IMR-90 (cell line): ENCODE measurements at regions not wholly inside any gene's neighbourhood (a gene's known extent, or its start where the extent isn't known, plus 50 kb on each side); places are given as distances from the start of the nearest gene placed in this dataset.

ENCODE experiments used
- ATAC-seq: fragments of 200-7000 bp; cut with Tn5 transposase; 2 replicates; pipeline ENCODE4 v1.9.1; 2020; ENCODE audit warnings: low read depth, mild to moderate bottlenecking, moderate library complexity
- BruUV-seq: library from RNA; stranded (reverse); fragments of 400-500 nt; replicated peaks from 2 replicates; lab custom pipeline; 2021; lab: Mats Ljungman, UMichigan
- CTCF ChIA-PET: fragments of 300-600 bp; formaldehyde crosslinking; extraction: SDS; loops from one replicate; lab custom pipeline; 2021; ENCODE audit warnings: antibody characterized with exemption; lab: Yijun Ruan, JAX
- POLR2A ChIA-PET: fragments of 300-600 bp; sonication (Branson Sonifier 250); formaldehyde crosslinking; loops from one replicate; lab custom pipeline; 2022; ENCODE audit warnings: antibody characterized with exemption; ENCODE audit not compliant: unreplicated experiment; lab: Charles Lee
- DNase-seq: peaks from one replicate; pipeline ENCODE4 v3.0.0; 2013
- H2AFZ ChIP-seq: replicated peaks from 2 replicates; pipeline ENCODE3; 2013; ENCODE audit warnings: low read length, mild to moderate bottlenecking; ENCODE audit not compliant: poor library complexity
- H2AK5ac ChIP-seq: 2 replicates; pipeline ENCODE4 v1.6.1; 2013; ENCODE audit warnings: low read depth, low read length, inconsistent platforms
- H2AK9ac ChIP-seq: replicated peaks from 2 replicates; pipeline ENCODE3; 2013; ENCODE audit warnings: mild to moderate bottlenecking, low read depth, low read length, moderate library complexity; ENCODE audit not compliant: poor library complexity
- H2BK120ac ChIP-seq: 2 replicates; pipeline ENCODE4 v1.6.1; 2013; ENCODE audit warnings: low read depth, low read length, inconsistent platforms
- H2BK15ac ChIP-seq: 3 replicates; pipeline ENCODE4 v1.6.1; 2013; ENCODE audit warnings: low read depth, low read length, inconsistent platforms
- H2BK20ac ChIP-seq: 2 replicates; pipeline ENCODE4 v1.6.1; 2013; ENCODE audit warnings: low read depth, mild to moderate bottlenecking, inconsistent platforms, low read length, moderate library complexity
- H2BK5ac ChIP-seq: 2 replicates; pipeline ENCODE4 v1.6.1; 2013; ENCODE audit warnings: mild to moderate bottlenecking, low read depth, low read length, inconsistent platforms; ENCODE audit not compliant: poor library complexity, severe bottlenecking
- H3K14ac ChIP-seq: replicated peaks from 2 replicates; pipeline ENCODE4 v1.6.1; 2013; ENCODE audit warnings: low read depth, low read length, inconsistent platforms
- H3K18ac ChIP-seq: 2 replicates; pipeline ENCODE4 v1.6.1; 2013; ENCODE audit warnings: low read depth, low read length, control low read depth
- H3K23ac ChIP-seq: 2 replicates; pipeline ENCODE4 v1.6.1; 2013; ENCODE audit warnings: low read depth, low read length, inconsistent platforms
- H3K27ac ChIP-seq: 2 replicates; pipeline ENCODE4 v1.5.1; 2013; ENCODE audit warnings: mild to moderate bottlenecking, control low read depth, low read length; ENCODE audit not compliant: insufficient read depth
- H3K27me3 ChIP-seq: 2 replicates; pipeline ENCODE4 v1.6.1; 2013; ENCODE audit warnings: low read length; ENCODE audit not compliant: control insufficient read depth, insufficient read depth
- H3K36me3 ChIP-seq: 2 replicates; pipeline ENCODE4 v1.6.1; 2013; ENCODE audit warnings: low read length, mixed read lengths; ENCODE audit not compliant: control insufficient read depth, insufficient read depth
- H3K4ac ChIP-seq: 2 replicates; pipeline ENCODE4 v1.6.1; 2013; ENCODE audit warnings: low read depth, low read length, inconsistent platforms
- H3K4me1 ChIP-seq: 2 replicates; pipeline ENCODE4 v1.6.1; 2013; ENCODE audit warnings: low read length, mixed read lengths; ENCODE audit not compliant: control insufficient read depth, insufficient read depth
- H3K4me2 ChIP-seq: 2 replicates; pipeline ENCODE4 v1.6.1; 2013; ENCODE audit warnings: low read depth, mild to moderate bottlenecking, control low read depth, low read length, moderate library complexity
- H3K4me3 ChIP-seq: 2 replicates; pipeline ENCODE4 v1.5.1; 2013; ENCODE audit warnings: low read depth, mild to moderate bottlenecking, control low read depth, low read length, moderate library complexity; ENCODE audit not compliant: insufficient read depth
- H3K56ac ChIP-seq: 2 replicates; pipeline ENCODE4 v1.6.1; 2013; ENCODE audit warnings: low read length, inconsistent platforms; ENCODE audit not compliant: insufficient read depth; ENCODE audit errors: extremely low read depth
- H3K79me1 ChIP-seq, 2 experiments: 2 replicates each; pipeline ENCODE4 v1.6.1; 2013; ENCODE audit warnings: low read length in 2 of 2, inconsistent platforms in 1 of 2, low read depth in 1 of 2
- H3K9ac ChIP-seq: 2 replicates; pipeline ENCODE4 v1.6.1; 2013; ENCODE audit warnings: low read depth, low read length, control low read depth
- H3K9me1 ChIP-seq: 2 replicates; pipeline ENCODE4 v1.6.1; 2013; ENCODE audit warnings: low read length, inconsistent platforms; ENCODE audit not compliant: insufficient read depth
- H3K9me3 ChIP-seq: 2 replicates; pipeline ENCODE4 v1.6.1; 2013; ENCODE audit warnings: low read length; ENCODE audit not compliant: control insufficient read depth, insufficient read depth
- H4K20me1 ChIP-seq: 2 replicates; pipeline ENCODE4 v1.6.1; 2013; ENCODE audit warnings: low read length, inconsistent platforms; ENCODE audit not compliant: insufficient read depth
- H4K5ac ChIP-seq: 2 replicates; pipeline ENCODE4 v1.6.1; 2013; ENCODE audit warnings: mild to moderate bottlenecking, low read depth, low read length, control low read depth
- H4K8ac ChIP-seq, 2 experiments: 2 replicates each; pipeline ENCODE4 v1.6.1; 2013; ENCODE audit warnings: low read depth in 2 of 2, low read length in 2 of 2, control low read depth in 1 of 2, inconsistent platforms in 1 of 2
- H4K91ac ChIP-seq: 2 replicates; pipeline ENCODE4 v1.6.1; 2013; ENCODE audit warnings: low read depth, low read length, inconsistent platforms; ENCODE audit not compliant: insufficient read depth
- CEBPB ChIP-seq: IDR thresholded peaks from 2 replicates; pipeline ENCODE4 v1.6.1; 2012; ENCODE audit warnings: low read depth, low read length, improper control_type of control experiment
- CHD1 ChIP-seq: IDR thresholded peaks from 2 replicates; pipeline ENCODE4 v1.6.1; 2012; ENCODE audit warnings: low read depth, low read length, improper control_type of control experiment
- FOS ChIP-seq: fragments of 150-350 bp; IDR thresholded peaks from 2 replicates; pipeline ENCODE4 v1.6.1; 2016; ENCODE audit warnings: low read depth, low read length
- MAFK ChIP-seq: IDR thresholded peaks from 2 replicates; pipeline ENCODE4 v1.6.1; 2012; ENCODE audit warnings: low read depth, low read length, improper control_type of control experiment
- MAZ ChIP-seq: IDR thresholded peaks from 2 replicates; pipeline ENCODE4 v1.6.1; 2012; ENCODE audit warnings: low read depth, mild to moderate bottlenecking, low read length, improper control_type of control experiment, moderate library complexity, borderline replicate concordance
- MXI1 ChIP-seq: IDR thresholded peaks from 2 replicates; pipeline ENCODE4 v1.6.1; 2012; ENCODE audit warnings: low read depth, mild to moderate bottlenecking, low read length, moderate library complexity, borderline replicate concordance
- NFE2L2 ChIP-seq: fragments of 150-350 bp; IDR thresholded peaks from 2 replicates; pipeline ENCODE4 v1.6.1; 2016; ENCODE audit warnings: low read depth, mild to moderate bottlenecking, low read length
- POLR2A ChIP-seq: IDR thresholded peaks from 2 replicates; pipeline ENCODE4 v1.6.1; 2012; ENCODE audit warnings: mild to moderate bottlenecking, low read depth, low read length
- RAD21 ChIP-seq: IDR thresholded peaks from 2 replicates; pipeline ENCODE4 v1.6.1; 2012; ENCODE audit warnings: low read length, improper control_type of control experiment
- RCOR1 ChIP-seq: IDR thresholded peaks from 2 replicates; pipeline ENCODE4 v1.6.1; 2012; ENCODE audit warnings: mild to moderate bottlenecking, low read length, improper control_type of control experiment; ENCODE audit not compliant: insufficient replicate concordance
- RFX5 ChIP-seq: IDR thresholded peaks from 2 replicates; pipeline ENCODE4 v1.8.0; 2012; ENCODE audit warnings: low read depth, mild to moderate bottlenecking, low read length, moderate library complexity
- SMC3 ChIP-seq: fragments of 150-350 bp; IDR thresholded peaks from 2 replicates; pipeline ENCODE4 v1.6.1; 2016; ENCODE audit warnings: low read depth, mild to moderate bottlenecking, antibody characterized with exemption, low read length, moderate library complexity
- USF2 ChIP-seq: fragments of 150-350 bp; IDR thresholded peaks from 2 replicates; pipeline ENCODE4 v1.6.1; 2017; ENCODE audit warnings: mild to moderate bottlenecking, antibody characterized with exemption, low read length, low read depth
- WGBS, 2 experiments: methylation state at CpG; one replicate each; pipeline versions ENCODE4 v1.1.5 to v1.1.7; 2013; ENCODE audit warnings: missing lambda C conversion rate in 2 of 2; ENCODE audit not compliant: insufficient read length in 1 of 2; ENCODE audit errors: extremely low coverage in 2 of 2; 5-methylcytosine and 5-hydroxymethylcytosine counted together
- dilution Hi-C: fragments of 300-500 bp; cut with HindIII; formaldehyde crosslinking; loops from one replicate; pipeline ENCODE4 v1.14.3; 2018; ENCODE audit warnings: low sequenced_read_pairs; ENCODE audit not compliant: unreplicated experiment
- in situ Hi-C: fragments of 300-500 bp; cut with MboI; formaldehyde crosslinking; loops from 3 replicates; pipeline ENCODE4 v1.14.3; 2019; ENCODE audit warnings: low sequenced_read_pairs, inconsistent platforms, mixed read lengths
- intact Hi-C: fragments of 100-400 bp; cut with micrococcal nuclease; formaldehyde crosslinking; loops from 2 replicates; pipeline ENCODE4 v1.10.0; 2022
- TF ChIP-seq, protein P1 (sequence below): fragments of 150-350 bp; IDR thresholded peaks from 2 replicates; pipeline ENCODE4 v1.6.1; 2016; ENCODE audit warnings: low read depth, mild to moderate bottlenecking, low read length, moderate library complexity, borderline replicate concordance
- TF ChIP-seq, protein P2 (sequence below): conservative IDR thresholded peaks from 2 replicates; pipeline ENCODE4 v1.5.1; 2012; ENCODE audit warnings: mild to moderate bottlenecking, low read depth, low read length, improper control_type of control experiment

DNA sequence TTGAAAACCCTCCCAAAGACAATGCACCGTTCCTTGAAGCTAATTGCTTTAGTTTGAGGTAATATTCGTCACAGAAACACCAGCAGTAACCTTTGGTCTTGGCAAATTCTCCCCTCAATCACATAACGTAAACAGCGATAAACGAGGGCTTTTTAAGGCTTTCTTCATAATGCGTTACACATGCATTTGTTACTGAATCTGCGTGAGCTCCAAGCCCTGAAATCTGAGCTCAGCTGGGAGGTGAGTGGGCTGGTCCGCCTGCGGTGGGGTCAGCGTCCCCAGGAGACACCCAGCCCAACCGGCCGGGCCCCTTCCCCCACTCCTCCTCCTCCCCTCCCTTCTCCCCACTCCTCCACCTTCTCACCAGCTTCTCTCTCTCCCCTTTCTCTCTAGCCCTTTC lies 91.1 kb downstream of the BARX1 start:
- no peak overlapping the region for H2BK15ac ChIP-seq
- H3K79me1 ChIP-seq = no peaks in the 10 kb centered on the region
- no CpG with 5 or more reads among the region's 12 CpGs for WGBS, 2 experiments
- H3K9me3 ChIP-seq = no peaks in the 10 kb centered on the region
- no peak overlapping the region; the same call in 1 of the 2 replicates for H3K4me2 ChIP-seq
- ATAC-seq (no peak), DNase-seq (no peak)
- CTCF ChIA-PET = no interaction called here
- POLR2A ChIA-PET = interaction anchor here (0.6 kb wide), 1 partner anchor 8 kb away, joined by 3 read pairs; no protein-coding TSS in a partner anchor
- H3K9ac ChIP-seq = no peak overlapping the region
- H3K27ac ChIP-seq = no peak overlapping the region
- no peaks in the 10 kb centered on the region for H4K20me1 ChIP-seq
- no peak overlapping the region for H2AK5ac ChIP-seq
- no peak overlapping the region for H2BK20ac ChIP-seq
- H4K5ac ChIP-seq = no peak overlapping the region
- dilution Hi-C loops (no loop called here), intact Hi-C loops (no loop called here), in situ Hi-C loops (loop anchor here (25.0 kb wide), 1 partner anchor 373 kb away; no protein-coding TSS in a partner anchor)
- H3K23ac ChIP-seq = no peak overlapping the region
- H3K14ac ChIP-seq = no peak overlapping the region
- no TSS peak for BruUV-seq
- peaks cover 4% of the 10 kb centered on the region; the same call in 1 of the 2 replicates for H3K27me3 ChIP-seq
- no peaks in the 10 kb centered on the region for H3K36me3 ChIP-seq
- no peak overlapping the region for H2AFZ ChIP-seq
- no peaks in the 10 kb centered on the region for H3K4me1 ChIP-seq
- no peak overlapping the region for H4K91ac ChIP-seq
- H3K4me3 ChIP-seq = no peak overlapping the region
- no peak overlapping the region for H3K56ac ChIP-seq
- TF ChIP-seq MAFK (no peak), RCOR1 (no peak), SMC3 (no peak), CEBPB (no peak), POLR2A (no peak), CHD1 (no peak), NFE2L2 (no peak), RAD21 (no peak), RFX5 (no peak), MAZ (no peak), MXI1 (no peak), USF2 (no peak), FOS (no peak)
- TF ChIP-seq, protein P1, sequence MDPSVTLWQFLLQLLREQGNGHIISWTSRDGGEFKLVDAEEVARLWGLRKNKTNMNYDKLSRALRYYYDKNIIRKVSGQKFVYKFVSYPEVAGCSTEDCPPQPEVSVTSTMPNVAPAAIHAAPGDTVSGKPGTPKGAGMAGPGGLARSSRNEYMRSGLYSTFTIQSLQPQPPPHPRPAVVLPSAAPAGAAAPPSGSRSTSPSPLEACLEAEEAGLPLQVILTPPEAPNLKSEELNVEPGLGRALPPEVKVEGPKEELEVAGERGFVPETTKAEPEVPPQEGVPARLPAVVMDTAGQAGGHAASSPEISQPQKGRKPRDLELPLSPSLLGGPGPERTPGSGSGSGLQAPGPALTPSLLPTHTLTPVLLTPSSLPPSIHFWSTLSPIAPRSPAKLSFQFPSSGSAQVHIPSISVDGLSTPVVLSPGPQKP = no peak
- TF ChIP-seq, protein P2, sequence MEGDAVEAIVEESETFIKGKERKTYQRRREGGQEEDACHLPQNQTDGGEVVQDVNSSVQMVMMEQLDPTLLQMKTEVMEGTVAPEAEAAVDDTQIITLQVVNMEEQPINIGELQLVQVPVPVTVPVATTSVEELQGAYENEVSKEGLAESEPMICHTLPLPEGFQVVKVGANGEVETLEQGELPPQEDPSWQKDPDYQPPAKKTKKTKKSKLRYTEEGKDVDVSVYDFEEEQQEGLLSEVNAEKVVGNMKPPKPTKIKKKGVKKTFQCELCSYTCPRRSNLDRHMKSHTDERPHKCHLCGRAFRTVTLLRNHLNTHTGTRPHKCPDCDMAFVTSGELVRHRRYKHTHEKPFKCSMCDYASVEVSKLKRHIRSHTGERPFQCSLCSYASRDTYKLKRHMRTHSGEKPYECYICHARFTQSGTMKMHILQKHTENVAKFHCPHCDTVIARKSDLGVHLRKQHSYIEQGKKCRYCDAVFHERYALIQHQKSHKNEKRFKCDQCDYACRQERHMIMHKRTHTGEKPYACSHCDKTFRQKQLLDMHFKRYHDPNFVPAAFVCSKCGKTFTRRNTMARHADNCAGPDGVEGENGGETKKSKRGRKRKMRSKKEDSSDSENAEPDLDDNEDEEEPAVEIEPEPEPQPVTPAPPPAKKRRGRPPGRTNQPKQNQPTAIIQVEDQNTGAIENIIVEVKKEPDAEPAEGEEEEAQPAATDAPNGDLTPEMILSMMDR = no peak
- no peak overlapping the region for H3K4ac ChIP-seq
- no peak overlapping the region for H2BK120ac ChIP-seq
- no peak overlapping the region for H2BK5ac ChIP-seq
- no peak overlapping the region for H2AK9ac ChIP-seq
- no peaks in the 10 kb centered on the region for H3K9me1 ChIP-seq
- H4K8ac ChIP-seq = no peak overlapping the region
- no peak overlapping the region for H3K18ac ChIP-seq
